IMR-90 (cell line): ENCODE measurements at regions not wholly inside any gene's neighbourhood (a gene's known extent, or its start where the extent isn't known, plus 50 kb on each side); places are given as distances from the start of the nearest gene placed in this dataset.

Source experiments
- ATAC-seq: fragments of 200-7000 bp; cut with Tn5 transposase; 2 replicates; pipeline ENCODE4 v1.9.1; 2020; ENCODE audit warnings: low read depth, mild to moderate bottlenecking, moderate library complexity
- BruUV-seq: library from RNA; stranded (reverse); fragments of 400-500 nt; replicated peaks from 2 replicates; lab custom pipeline; 2021; lab: Mats Ljungman, UMichigan
- CTCF ChIA-PET: fragments of 300-600 bp; formaldehyde crosslinking; extraction: SDS; loops from one replicate; lab custom pipeline; 2021; ENCODE audit warnings: antibody characterized with exemption; lab: Yijun Ruan, JAX
- POLR2A ChIA-PET: fragments of 300-600 bp; sonication (Branson Sonifier 250); formaldehyde crosslinking; loops from one replicate; lab custom pipeline; 2022; ENCODE audit warnings: antibody characterized with exemption; ENCODE audit not compliant: unreplicated experiment; lab: Charles Lee
- DNase-seq: peaks from one replicate; pipeline ENCODE4 v3.0.0; 2013
- H2AFZ ChIP-seq: replicated peaks from 2 replicates; pipeline ENCODE3; 2013; ENCODE audit warnings: low read length, mild to moderate bottlenecking; ENCODE audit not compliant: poor library complexity
- H2AK5ac ChIP-seq: 2 replicates; pipeline ENCODE4 v1.6.1; 2013; ENCODE audit warnings: low read depth, low read length, inconsistent platforms
- H2AK9ac ChIP-seq: replicated peaks from 2 replicates; pipeline ENCODE3; 2013; ENCODE audit warnings: mild to moderate bottlenecking, low read depth, low read length, moderate library complexity; ENCODE audit not compliant: poor library complexity
- H2BK120ac ChIP-seq: 2 replicates; pipeline ENCODE4 v1.6.1; 2013; ENCODE audit warnings: low read depth, low read length, inconsistent platforms
- H2BK15ac ChIP-seq: 3 replicates; pipeline ENCODE4 v1.6.1; 2013; ENCODE audit warnings: low read depth, low read length, inconsistent platforms
- H2BK20ac ChIP-seq: 2 replicates; pipeline ENCODE4 v1.6.1; 2013; ENCODE audit warnings: low read depth, mild to moderate bottlenecking, inconsistent platforms, low read length, moderate library complexity
- H2BK5ac ChIP-seq: 2 replicates; pipeline ENCODE4 v1.6.1; 2013; ENCODE audit warnings: mild to moderate bottlenecking, low read depth, low read length, inconsistent platforms; ENCODE audit not compliant: poor library complexity, severe bottlenecking
- H3K14ac ChIP-seq: replicated peaks from 2 replicates; pipeline ENCODE4 v1.6.1; 2013; ENCODE audit warnings: low read depth, low read length, inconsistent platforms
- H3K18ac ChIP-seq: 2 replicates; pipeline ENCODE4 v1.6.1; 2013; ENCODE audit warnings: low read depth, low read length, control low read depth
- H3K23ac ChIP-seq: 2 replicates; pipeline ENCODE4 v1.6.1; 2013; ENCODE audit warnings: low read depth, low read length, inconsistent platforms
- H3K27ac ChIP-seq: 2 replicates; pipeline ENCODE4 v1.5.1; 2013; ENCODE audit warnings: mild to moderate bottlenecking, control low read depth, low read length; ENCODE audit not compliant: insufficient read depth
- H3K27me3 ChIP-seq: 2 replicates; pipeline ENCODE4 v1.6.1; 2013; ENCODE audit warnings: low read length; ENCODE audit not compliant: control insufficient read depth, insufficient read depth
- H3K36me3 ChIP-seq: 2 replicates; pipeline ENCODE4 v1.6.1; 2013; ENCODE audit warnings: low read length, mixed read lengths; ENCODE audit not compliant: control insufficient read depth, insufficient read depth
- H3K4ac ChIP-seq: 2 replicates; pipeline ENCODE4 v1.6.1; 2013; ENCODE audit warnings: low read depth, low read length, inconsistent platforms
- H3K4me1 ChIP-seq: 2 replicates; pipeline ENCODE4 v1.6.1; 2013; ENCODE audit warnings: low read length, mixed read lengths; ENCODE audit not compliant: control insufficient read depth, insufficient read depth
- H3K4me2 ChIP-seq: 2 replicates; pipeline ENCODE4 v1.6.1; 2013; ENCODE audit warnings: low read depth, mild to moderate bottlenecking, control low read depth, low read length, moderate library complexity
- H3K4me3 ChIP-seq: 2 replicates; pipeline ENCODE4 v1.5.1; 2013; ENCODE audit warnings: low read depth, mild to moderate bottlenecking, control low read depth, low read length, moderate library complexity; ENCODE audit not compliant: insufficient read depth
- H3K56ac ChIP-seq: 2 replicates; pipeline ENCODE4 v1.6.1; 2013; ENCODE audit warnings: low read length, inconsistent platforms; ENCODE audit not compliant: insufficient read depth; ENCODE audit errors: extremely low read depth
- H3K79me1 ChIP-seq, 2 experiments: 2 replicates each; pipeline ENCODE4 v1.6.1; 2013; ENCODE audit warnings: low read length in 2 of 2, inconsistent platforms in 1 of 2, low read depth in 1 of 2
- H3K9ac ChIP-seq: 2 replicates; pipeline ENCODE4 v1.6.1; 2013; ENCODE audit warnings: low read depth, low read length, control low read depth
- H3K9me1 ChIP-seq: 2 replicates; pipeline ENCODE4 v1.6.1; 2013; ENCODE audit warnings: low read length, inconsistent platforms; ENCODE audit not compliant: insufficient read depth
- H3K9me3 ChIP-seq: 2 replicates; pipeline ENCODE4 v1.6.1; 2013; ENCODE audit warnings: low read length; ENCODE audit not compliant: control insufficient read depth, insufficient read depth
- H4K20me1 ChIP-seq: 2 replicates; pipeline ENCODE4 v1.6.1; 2013; ENCODE audit warnings: low read length, inconsistent platforms; ENCODE audit not compliant: insufficient read depth
- H4K5ac ChIP-seq: 2 replicates; pipeline ENCODE4 v1.6.1; 2013; ENCODE audit warnings: mild to moderate bottlenecking, low read depth, low read length, control low read depth
- H4K8ac ChIP-seq, 2 experiments: 2 replicates each; pipeline ENCODE4 v1.6.1; 2013; ENCODE audit warnings: low read depth in 2 of 2, low read length in 2 of 2, control low read depth in 1 of 2, inconsistent platforms in 1 of 2
- H4K91ac ChIP-seq: 2 replicates; pipeline ENCODE4 v1.6.1; 2013; ENCODE audit warnings: low read depth, low read length, inconsistent platforms; ENCODE audit not compliant: insufficient read depth
- BHLHE40 ChIP-seq: fragments of 150-350 bp; IDR thresholded peaks from 2 replicates; pipeline ENCODE4 v1.6.1; 2016; ENCODE audit warnings: mild to moderate bottlenecking, low read depth, low read length
- CEBPB ChIP-seq: IDR thresholded peaks from 2 replicates; pipeline ENCODE4 v1.6.1; 2012; ENCODE audit warnings: low read depth, low read length, improper control_type of control experiment
- CHD1 ChIP-seq: IDR thresholded peaks from 2 replicates; pipeline ENCODE4 v1.6.1; 2012; ENCODE audit warnings: low read depth, low read length, improper control_type of control experiment
- CTCF ChIP-seq: conservative IDR thresholded peaks from 2 replicates; pipeline ENCODE4 v1.5.1; 2012; ENCODE audit warnings: mild to moderate bottlenecking, low read depth, low read length, improper control_type of control experiment
- ELK1 ChIP-seq: fragments of 150-350 bp; IDR thresholded peaks from 2 replicates; pipeline ENCODE4 v1.6.1; 2016; ENCODE audit warnings: low read depth, mild to moderate bottlenecking, low read length, moderate library complexity, borderline replicate concordance
- FOS ChIP-seq: fragments of 150-350 bp; IDR thresholded peaks from 2 replicates; pipeline ENCODE4 v1.6.1; 2016; ENCODE audit warnings: low read depth, low read length
- MAFK ChIP-seq: IDR thresholded peaks from 2 replicates; pipeline ENCODE4 v1.6.1; 2012; ENCODE audit warnings: low read depth, low read length, improper control_type of control experiment
- MAZ ChIP-seq: IDR thresholded peaks from 2 replicates; pipeline ENCODE4 v1.6.1; 2012; ENCODE audit warnings: low read depth, mild to moderate bottlenecking, low read length, improper control_type of control experiment, moderate library complexity, borderline replicate concordance
- MXI1 ChIP-seq: IDR thresholded peaks from 2 replicates; pipeline ENCODE4 v1.6.1; 2012; ENCODE audit warnings: low read depth, mild to moderate bottlenecking, low read length, moderate library complexity, borderline replicate concordance
- NFE2L2 ChIP-seq: fragments of 150-350 bp; IDR thresholded peaks from 2 replicates; pipeline ENCODE4 v1.6.1; 2016; ENCODE audit warnings: low read depth, mild to moderate bottlenecking, low read length
- POLR2A ChIP-seq: IDR thresholded peaks from 2 replicates; pipeline ENCODE4 v1.6.1; 2012; ENCODE audit warnings: mild to moderate bottlenecking, low read depth, low read length
- RAD21 ChIP-seq: IDR thresholded peaks from 2 replicates; pipeline ENCODE4 v1.6.1; 2012; ENCODE audit warnings: low read length, improper control_type of control experiment
- RCOR1 ChIP-seq: IDR thresholded peaks from 2 replicates; pipeline ENCODE4 v1.6.1; 2012; ENCODE audit warnings: mild to moderate bottlenecking, low read length, improper control_type of control experiment; ENCODE audit not compliant: insufficient replicate concordance
- RFX5 ChIP-seq: IDR thresholded peaks from 2 replicates; pipeline ENCODE4 v1.8.0; 2012; ENCODE audit warnings: low read depth, mild to moderate bottlenecking, low read length, moderate library complexity
- USF2 ChIP-seq: fragments of 150-350 bp; IDR thresholded peaks from 2 replicates; pipeline ENCODE4 v1.6.1; 2017; ENCODE audit warnings: mild to moderate bottlenecking, antibody characterized with exemption, low read length, low read depth
- WGBS, 2 experiments: methylation state at CpG; one replicate each; pipeline versions ENCODE4 v1.1.5 to v1.1.7; 2013; ENCODE audit warnings: missing lambda C conversion rate in 2 of 2; ENCODE audit not compliant: insufficient read length in 1 of 2; ENCODE audit errors: extremely low coverage in 2 of 2; 5-methylcytosine and 5-hydroxymethylcytosine counted together
- dilution Hi-C: fragments of 300-500 bp; cut with HindIII; formaldehyde crosslinking; loops from one replicate; pipeline ENCODE4 v1.14.3; 2018; ENCODE audit warnings: low sequenced_read_pairs; ENCODE audit not compliant: unreplicated experiment
- in situ Hi-C: fragments of 300-500 bp; cut with MboI; formaldehyde crosslinking; loops from 3 replicates; pipeline ENCODE4 v1.14.3; 2019; ENCODE audit warnings: low sequenced_read_pairs, inconsistent platforms, mixed read lengths
- intact Hi-C: fragments of 100-400 bp; cut with micrococcal nuclease; formaldehyde crosslinking; loops from 2 replicates; pipeline ENCODE4 v1.10.0; 2022

DNA sequence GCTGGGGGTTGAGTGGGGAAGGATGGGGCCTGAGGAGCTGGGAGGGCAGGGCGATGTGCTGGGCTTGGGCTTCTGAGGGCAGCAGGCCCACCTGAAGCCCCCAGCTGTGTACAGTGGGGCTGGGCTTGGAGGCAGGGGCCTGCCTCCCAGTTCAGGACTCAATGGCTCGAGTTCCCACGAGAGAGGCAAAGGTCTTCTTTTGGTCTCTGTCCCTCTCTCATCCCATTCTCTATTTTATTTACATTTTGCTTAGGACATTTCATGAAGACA, 180.6 kb downstream of the MACROH2A1 start:
- no peak overlapping the region for H3K56ac ChIP-seq
- H3K14ac ChIP-seq: no peak overlapping the region
- H2BK20ac ChIP-seq: no peak overlapping the region
- H4K8ac ChIP-seq: no peak overlapping the region
- H2BK15ac ChIP-seq: no peak overlapping the region
- no peak overlapping the region for H3K4ac ChIP-seq
- no peak overlapping the region for H3K4me3 ChIP-seq
- no peak overlapping the region for H3K4me2 ChIP-seq
- no peak overlapping the region for H3K27ac ChIP-seq
- intact Hi-C loops: no loop called here
- no TSS peak for BruUV-seq
- H3K9ac ChIP-seq: no peak overlapping the region
- no peaks in the 10 kb centered on the region for H4K20me1 ChIP-seq
- H4K91ac ChIP-seq: no peak overlapping the region
- H3K9me1 ChIP-seq: peaks cover 7% of the 10 kb centered on the region; the same call in 1 of the 2 replicates
- peaks cover 8% of the 10 kb centered on the region for H3K4me1 ChIP-seq
- H2BK5ac ChIP-seq: no peak overlapping the region
- H4K5ac ChIP-seq: no peak overlapping the region
- no peak for ATAC-seq
- ChIA-PET POLR2A (no interaction called here), CTCF (no interaction called here)
- no peak overlapping the region for H3K18ac ChIP-seq
- dilution Hi-C loops: no loop called here
- peaks cover 0 to 4% of the 10 kb centered on the region in 2 experiments; a peak in 1 of 4 replicates for H3K79me1 ChIP-seq
- H2AK9ac ChIP-seq: no peak overlapping the region
- no peak overlapping the region for H3K23ac ChIP-seq
- no peaks in the 10 kb centered on the region for H3K36me3 ChIP-seq
- H2AFZ ChIP-seq: no peak overlapping the region
- H2BK120ac ChIP-seq: no peak overlapping the region
- WGBS, 2 experiments: no CpG with 5 or more reads among the region's 3 CpGs
- H2AK5ac ChIP-seq: no peak overlapping the region
- in situ Hi-C loops: no loop called here
- H3K9me3 ChIP-seq: no peaks in the 10 kb centered on the region
- no peak for DNase-seq
- no peaks in the 10 kb centered on the region for H3K27me3 ChIP-seq
- no peak for TF ChIP-seq MXI1
- no peak for TF ChIP-seq NFE2L2
- no peak for TF ChIP-seq CHD1
- no peak for TF ChIP-seq USF2
- no peak for TF ChIP-seq CEBPB
- TF ChIP-seq RAD21: no peak
- TF ChIP-seq CTCF: no peak
- no peak for TF ChIP-seq FOS
- no peak for TF ChIP-seq MAZ
- no peak for TF ChIP-seq RCOR1
- no peak for TF ChIP-seq BHLHE40
- no peak for TF ChIP-seq POLR2A
- no peak for TF ChIP-seq MAFK
- no peak for TF ChIP-seq RFX5
- TF ChIP-seq ELK1: no peak
